ENCODE measurements at regions not wholly inside any gene's neighbourhood (a gene's known extent, or its start where the extent isn't known, plus 50 kb on each side); places are given as distances from the start of the nearest gene placed in this dataset.
"Not testable (repeated sequence)": the region's sequence is repeated elsewhere in the genome, so short reads cannot be mapped to it uniquely, and the experiment has no call there.

DNA sequence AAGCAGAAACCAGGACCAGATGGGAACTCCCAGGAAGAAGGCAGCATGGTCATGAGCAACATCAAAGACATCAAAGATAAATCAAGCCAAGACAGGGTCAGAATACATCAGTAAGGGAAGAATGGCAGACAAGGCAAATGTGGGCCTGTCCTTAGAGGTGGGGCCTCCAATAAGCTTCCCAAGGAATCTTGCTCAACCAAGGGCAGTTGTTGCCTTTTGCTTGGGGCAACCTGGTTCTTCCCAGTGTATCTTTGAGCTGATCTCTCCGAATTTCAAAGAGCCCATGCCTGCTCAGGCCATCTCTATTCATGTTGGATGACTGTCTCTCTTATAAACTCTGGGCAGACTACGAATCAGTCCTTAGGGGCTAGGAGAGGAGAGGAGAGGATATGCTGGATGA is 68.4 kb upstream of the HABP2 start:
- no peaks in the 10 kb centered on the region for H3K36me3 ChIP-seq
- TF ChIP-seq, protein P1, sequence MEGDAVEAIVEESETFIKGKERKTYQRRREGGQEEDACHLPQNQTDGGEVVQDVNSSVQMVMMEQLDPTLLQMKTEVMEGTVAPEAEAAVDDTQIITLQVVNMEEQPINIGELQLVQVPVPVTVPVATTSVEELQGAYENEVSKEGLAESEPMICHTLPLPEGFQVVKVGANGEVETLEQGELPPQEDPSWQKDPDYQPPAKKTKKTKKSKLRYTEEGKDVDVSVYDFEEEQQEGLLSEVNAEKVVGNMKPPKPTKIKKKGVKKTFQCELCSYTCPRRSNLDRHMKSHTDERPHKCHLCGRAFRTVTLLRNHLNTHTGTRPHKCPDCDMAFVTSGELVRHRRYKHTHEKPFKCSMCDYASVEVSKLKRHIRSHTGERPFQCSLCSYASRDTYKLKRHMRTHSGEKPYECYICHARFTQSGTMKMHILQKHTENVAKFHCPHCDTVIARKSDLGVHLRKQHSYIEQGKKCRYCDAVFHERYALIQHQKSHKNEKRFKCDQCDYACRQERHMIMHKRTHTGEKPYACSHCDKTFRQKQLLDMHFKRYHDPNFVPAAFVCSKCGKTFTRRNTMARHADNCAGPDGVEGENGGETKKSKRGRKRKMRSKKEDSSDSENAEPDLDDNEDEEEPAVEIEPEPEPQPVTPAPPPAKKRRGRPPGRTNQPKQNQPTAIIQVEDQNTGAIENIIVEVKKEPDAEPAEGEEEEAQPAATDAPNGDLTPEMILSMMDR (IDR thresholded peaks at IDR 0.05; ENCODE audit: low read depth, low read length): no peak
- peaks cover 8% of the 10 kb centered on the region for H3K9me3 ChIP-seq (ENCODE audit: severe bottlenecking)
- H3K27me3 ChIP-seq (ENCODE audit: insufficient read depth, low read depth, severe bottlenecking): peaks cover 3% of the 10 kb centered on the region
- DNase-seq: no peak
- H3K4me3 ChIP-seq (ENCODE audit: low read depth, low read length): no peak overlapping the region
- no peak overlapping the region for H3K27ac ChIP-seq

DNA sequence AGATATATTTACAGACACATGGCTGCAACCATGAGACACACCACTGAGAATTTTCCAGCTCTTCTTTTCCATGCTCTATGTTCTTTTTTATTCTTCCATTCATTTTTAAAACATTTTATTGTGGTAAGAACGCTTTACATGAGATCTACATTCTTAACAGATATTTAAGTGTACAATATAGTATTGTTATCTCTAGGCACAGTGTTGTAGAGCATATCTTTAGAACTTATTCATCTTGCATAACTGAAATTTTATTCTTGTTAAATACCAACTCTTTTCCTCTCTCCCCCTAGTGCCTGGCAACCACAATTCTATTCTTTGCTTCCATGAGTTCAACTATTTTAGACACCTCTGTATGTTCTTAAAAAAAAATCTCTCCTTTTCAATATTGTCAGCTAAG is 67.1 kb upstream of the HABP2 start:
- Histone ChIP-seq H3K36me3 (no peaks in the 10 kb centered on the region), H3K27ac (no peak overlapping the region)

DNA sequence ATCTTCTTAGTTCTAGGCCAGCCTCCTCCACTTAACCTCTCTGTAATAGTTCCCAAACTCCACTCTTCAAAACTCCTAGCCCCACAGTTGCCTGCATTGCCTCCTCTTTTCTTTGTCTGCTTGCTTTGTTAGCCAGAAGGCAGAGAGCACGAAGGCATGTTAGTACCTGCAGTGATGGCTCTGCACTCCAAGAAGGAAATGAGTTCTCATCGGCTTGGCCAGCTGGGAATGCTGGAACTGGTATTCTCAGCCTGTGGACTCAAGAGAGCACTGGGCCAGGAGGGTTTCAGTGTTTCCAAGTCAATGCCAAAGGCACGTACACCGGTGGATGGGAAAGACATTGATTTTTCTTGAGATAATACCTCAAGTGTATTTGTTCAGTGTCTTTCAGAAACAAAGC is 66.3 kb upstream of the HABP2 start:
- Histone ChIP-seq H3K9me3 (ENCODE audit: severe bottlenecking) (no peaks in the 10 kb centered on the region), H3K27ac (no peak overlapping the region), H3K27me3 (ENCODE audit: insufficient read depth, low read depth, severe bottlenecking) (peaks cover 3% of the 10 kb centered on the region), H3K4me3 (ENCODE audit: low read depth, low read length) (no peak overlapping the region), H3K36me3 (no peaks in the 10 kb centered on the region)
- DNase-seq: no peak
- TF ChIP-seq, protein P1 (IDR thresholded peaks at IDR 0.05; ENCODE audit: low read depth, low read length): no peak

More for the DNA sequence above, 67.1 kb upstream of the HABP2 start:
- Histone ChIP-seq H3K27me3 (ENCODE audit: insufficient read depth, low read depth, severe bottlenecking) (peaks cover 3% of the 10 kb centered on the region), H3K4me3 (ENCODE audit: low read depth, low read length) (no peak overlapping the region), H3K9me3 (ENCODE audit: severe bottlenecking) (no peaks in the 10 kb centered on the region)
- TF ChIP-seq, protein P1 (IDR thresholded peaks at IDR 0.05; ENCODE audit: low read depth, low read length): no peak
- no peak for DNase-seq

DNA sequence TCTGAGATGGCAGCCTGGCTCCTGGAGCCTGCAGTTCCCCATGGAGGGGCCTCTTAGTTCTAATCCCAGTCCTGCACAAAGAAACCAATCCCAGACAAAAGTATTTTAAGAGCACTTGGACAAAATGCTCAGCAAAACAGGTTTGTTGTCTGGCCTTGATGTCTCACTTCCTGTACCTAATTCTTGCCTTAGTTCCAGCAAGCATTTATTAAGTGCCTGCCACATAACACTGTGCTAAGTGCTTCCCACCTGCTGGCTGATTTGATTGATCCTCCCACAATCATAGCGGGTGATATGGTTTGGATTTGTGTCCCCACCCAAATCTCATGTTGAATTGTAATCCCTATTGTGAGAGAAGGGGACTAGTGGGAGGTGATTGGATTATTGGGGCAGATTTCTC is 65.7 kb upstream of the HABP2 start:
- TF ChIP-seq, protein P1 (IDR thresholded peaks at IDR 0.05; ENCODE audit: low read depth, low read length): no peak
- no peaks in the 10 kb centered on the region for H3K36me3 ChIP-seq
- no peaks in the 10 kb centered on the region for H3K9me3 ChIP-seq (ENCODE audit: severe bottlenecking)
- H3K27me3 ChIP-seq (ENCODE audit: insufficient read depth, low read depth, severe bottlenecking): peaks cover 3% of the 10 kb centered on the region
- DNase-seq: no peak
- no peak overlapping the region for H3K4me3 ChIP-seq (ENCODE audit: low read depth, low read length)
- no peak overlapping the region for H3K27ac ChIP-seq

DNA sequence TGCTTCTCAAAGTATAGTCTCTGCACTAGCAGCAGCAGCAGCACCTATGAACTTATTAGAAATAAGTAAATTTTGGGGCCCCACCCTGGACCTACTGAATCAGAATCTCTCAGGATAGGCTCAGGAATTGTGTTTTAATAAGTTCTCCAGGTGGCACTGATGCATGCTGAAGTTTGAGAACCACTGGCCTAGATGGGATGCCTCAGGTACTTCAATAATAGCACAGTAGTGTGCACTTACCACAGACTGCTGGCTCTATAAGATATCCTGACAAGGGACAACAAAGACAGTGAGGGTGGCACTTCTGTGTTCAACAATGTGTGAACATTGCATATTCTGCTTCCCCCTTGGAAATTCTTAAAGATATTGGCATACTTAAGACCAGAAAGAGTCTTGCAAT is 64.7 kb upstream of the HABP2 start:
- TF ChIP-seq, protein P1 (IDR thresholded peaks at IDR 0.05; ENCODE audit: low read depth, low read length): no peak
- H3K27me3 ChIP-seq (ENCODE audit: insufficient read depth, low read depth, severe bottlenecking): peaks cover 4% of the 10 kb centered on the region

DNA sequence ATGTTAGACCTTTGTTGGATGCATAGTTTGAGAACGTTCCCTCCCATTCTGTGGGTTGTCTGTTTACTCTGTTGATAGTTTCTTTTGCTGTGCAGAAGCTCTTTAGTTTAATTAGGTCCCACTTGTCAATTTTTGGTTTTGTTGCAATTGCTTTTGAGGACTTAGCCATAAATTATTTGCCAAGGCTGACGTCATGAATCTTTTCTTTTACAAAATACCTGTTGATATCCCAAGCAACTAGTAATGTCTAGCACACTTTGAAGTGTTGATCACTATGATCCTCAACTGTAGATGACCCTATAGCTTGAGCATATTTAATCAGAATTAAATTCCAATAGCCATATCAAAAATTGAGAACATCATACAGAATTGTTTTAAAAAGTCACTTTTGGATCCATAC is 63.3 kb upstream of the HABP2 start:
- not testable (repeated sequence) for DNase-seq; H3K36me3 ChIP-seq; H3K27ac ChIP-seq; H3K27me3 ChIP-seq (ENCODE audit: insufficient read depth, low read depth, severe bottlenecking); H3K4me3 ChIP-seq (ENCODE audit: low read depth, low read length); H3K9me3 ChIP-seq (ENCODE audit: severe bottlenecking)

More for the DNA sequence above, 64.7 kb upstream of the HABP2 start:
- Histone ChIP-seq H3K9me3 (ENCODE audit: severe bottlenecking) (no peaks in the 10 kb centered on the region), H3K36me3 (no peaks in the 10 kb centered on the region), H3K27ac (no peak overlapping the region), H3K4me3 (ENCODE audit: low read depth, low read length) (no peak overlapping the region)
- no peak for DNase-seq

All from WERI-Rb-1 (cell line).